GM12801 (cell line): ENCODE measurements at regions not wholly inside any gene's neighbourhood (a gene's known extent, or its start where the extent isn't known, plus 50 kb on each side); places are given as distances from the start of the nearest gene placed in this dataset.

ENCODE experiments used
- CTCF ChIP-seq: IDR thresholded peaks from one replicate; pipeline ENCODE4 v1.5.1; 2011; ENCODE audit warnings: control low read depth; ENCODE audit not compliant: insufficient read length; ENCODE audit errors: extremely low read depth

GRCh38 chr2:8322634-8323033, 359.2 kb upstream of the ID2 start:
- TF ChIP-seq CTCF, result no peak

- no peak for TF ChIP-seq CTCF
These were observed 357.5 kb upstream of the ID2 start for GRCh38 chr2:8324164-8324856.

- TF ChIP-seq CTCF, result no peak
These were observed 357.0 kb upstream of the ID2 start for GRCh38 chr2:8324901-8325300.

GRCh38 chr2:8327371-8328100, 354.3 kb upstream of the ID2 start:
- TF ChIP-seq CTCF, result no peak

GRCh38 chr2:8328217-8328616, 353.6 kb upstream of the ID2 start:
- no peak for TF ChIP-seq CTCF

GRCh38 chr2:8329660-8330622, 351.9 kb upstream of the ID2 start:
- TF ChIP-seq CTCF, result no peak

- TF ChIP-seq CTCF, result no peak
These were observed 350.8 kb upstream of the ID2 start for GRCh38 chr2:8331068-8331467.
